ENCODE measurements at regions not wholly inside any gene's neighbourhood (a gene's known extent, or its start where the extent isn't known, plus 50 kb on each side); places are given as distances from the start of the nearest gene placed in this dataset.

DNA sequence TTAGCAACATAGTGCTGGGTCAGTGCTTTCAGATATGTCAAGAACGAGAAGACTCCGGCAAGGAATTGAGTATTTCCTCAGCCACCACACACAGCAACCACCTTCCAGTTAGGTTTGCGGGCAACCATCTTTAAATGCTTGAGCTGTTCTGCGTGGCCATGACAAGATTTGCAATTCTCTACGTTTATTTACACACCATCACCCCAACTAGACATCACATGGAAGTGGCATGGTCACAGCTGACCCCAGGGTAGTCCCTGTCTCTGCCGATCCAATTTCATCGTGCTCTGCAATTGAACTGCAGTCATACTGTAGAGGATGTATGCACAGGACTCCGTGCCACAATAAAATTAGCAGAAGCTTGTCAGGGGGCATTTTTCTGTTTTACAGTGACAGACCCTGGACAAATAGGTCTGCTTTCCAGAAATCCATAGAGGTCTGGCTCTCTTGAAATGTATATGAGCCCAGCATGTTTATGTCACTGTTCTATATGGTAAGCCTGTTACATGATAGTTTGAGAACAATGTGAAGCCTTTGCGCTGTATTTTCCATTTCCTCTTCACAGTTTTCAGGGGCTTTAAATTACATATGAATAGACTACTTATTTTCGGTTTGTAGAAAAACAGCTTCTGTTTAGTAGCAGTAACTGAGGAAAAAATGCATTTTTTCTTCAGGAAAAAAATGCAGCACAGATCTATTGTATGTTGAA is 605.2 kb downstream of the NR4A2 start:
- no peaks in the 10 kb centered on the region for H3F3A ChIP-seq (ENCODE audit: control insufficient read depth, insufficient read depth)
- H3K79me2 ChIP-seq (ENCODE audit: control insufficient read depth, low read length): no peaks in the 10 kb centered on the region
- H4K20me1 ChIP-seq (ENCODE audit: control insufficient read depth, insufficient read depth, low read depth, low read length): no peaks in the 10 kb centered on the region
- H3K9me2 ChIP-seq (replicated peaks; ENCODE audit: control insufficient read depth, low read length): no peaks in the 10 kb centered on the region
- no peaks in the 10 kb centered on the region for H3K36me3 ChIP-seq (ENCODE audit: control insufficient read depth, low read length)
- no peak overlapping the region for H3K27ac ChIP-seq (ENCODE audit: low read depth, low read length)
- no peaks in the 10 kb centered on the region for H3K9me3 ChIP-seq (ENCODE audit: control insufficient read depth, insufficient read depth, low read length)
- no peak overlapping the region for H3K4me3 ChIP-seq (ENCODE audit: low read length)
- no peak overlapping the region for H3K4me2 ChIP-seq (ENCODE audit: low read length)
- no peaks in the 10 kb centered on the region for H3K4me1 ChIP-seq (ENCODE audit: control insufficient read depth, low read length)
- TF ChIP-seq EZH2phosphoT487 (IDR thresholded peaks at IDR 0.05; ENCODE audit: borderline replicate concordance, low read length): no peak
- TF ChIP-seq, protein P1, sequence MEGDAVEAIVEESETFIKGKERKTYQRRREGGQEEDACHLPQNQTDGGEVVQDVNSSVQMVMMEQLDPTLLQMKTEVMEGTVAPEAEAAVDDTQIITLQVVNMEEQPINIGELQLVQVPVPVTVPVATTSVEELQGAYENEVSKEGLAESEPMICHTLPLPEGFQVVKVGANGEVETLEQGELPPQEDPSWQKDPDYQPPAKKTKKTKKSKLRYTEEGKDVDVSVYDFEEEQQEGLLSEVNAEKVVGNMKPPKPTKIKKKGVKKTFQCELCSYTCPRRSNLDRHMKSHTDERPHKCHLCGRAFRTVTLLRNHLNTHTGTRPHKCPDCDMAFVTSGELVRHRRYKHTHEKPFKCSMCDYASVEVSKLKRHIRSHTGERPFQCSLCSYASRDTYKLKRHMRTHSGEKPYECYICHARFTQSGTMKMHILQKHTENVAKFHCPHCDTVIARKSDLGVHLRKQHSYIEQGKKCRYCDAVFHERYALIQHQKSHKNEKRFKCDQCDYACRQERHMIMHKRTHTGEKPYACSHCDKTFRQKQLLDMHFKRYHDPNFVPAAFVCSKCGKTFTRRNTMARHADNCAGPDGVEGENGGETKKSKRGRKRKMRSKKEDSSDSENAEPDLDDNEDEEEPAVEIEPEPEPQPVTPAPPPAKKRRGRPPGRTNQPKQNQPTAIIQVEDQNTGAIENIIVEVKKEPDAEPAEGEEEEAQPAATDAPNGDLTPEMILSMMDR (IDR thresholded peaks at IDR 0.05; ENCODE audit: low read depth, low read length, poor library complexity, severe bottlenecking): no peak
- H3K27me3 ChIP-seq (ENCODE audit: control insufficient read depth, low read length): no peaks in the 10 kb centered on the region

DNA sequence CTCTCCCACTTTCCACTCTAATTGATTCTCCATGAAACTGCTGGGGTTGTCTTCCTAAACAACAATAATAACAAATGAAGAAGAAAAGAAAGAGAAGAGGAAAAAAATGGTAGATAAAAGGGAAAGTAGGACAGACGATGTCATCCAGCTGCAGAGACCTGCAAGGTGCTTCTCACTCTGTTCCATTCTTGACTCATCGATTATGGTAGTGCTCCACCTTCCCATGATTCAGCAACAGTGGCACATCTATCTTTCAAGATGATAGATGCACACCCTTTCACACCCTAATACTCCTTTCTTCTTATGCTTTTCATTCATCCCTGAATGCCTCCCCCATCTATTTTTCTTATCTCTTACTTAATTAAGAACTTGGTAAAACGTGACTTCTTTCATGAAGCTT is 610.2 kb downstream of the NR4A2 start:
- H3K4me1 ChIP-seq (ENCODE audit: control insufficient read depth, low read length): no peaks in the 10 kb centered on the region
- no peaks in the 10 kb centered on the region for H3K36me3 ChIP-seq (ENCODE audit: control insufficient read depth, low read length)
- TF ChIP-seq, protein P1 (IDR thresholded peaks at IDR 0.05; ENCODE audit: low read depth, low read length, poor library complexity, severe bottlenecking): no peak
- TF ChIP-seq EZH2phosphoT487 (IDR thresholded peaks at IDR 0.05; ENCODE audit: borderline replicate concordance, low read length): no peak
- no peaks in the 10 kb centered on the region for H3F3A ChIP-seq (ENCODE audit: control insufficient read depth, insufficient read depth)
- no peaks in the 10 kb centered on the region for H3K9me2 ChIP-seq (replicated peaks; ENCODE audit: control insufficient read depth, low read length)
- H3K9me3 ChIP-seq (ENCODE audit: control insufficient read depth, insufficient read depth, low read length): no peaks in the 10 kb centered on the region
- H3K27ac ChIP-seq (ENCODE audit: low read depth, low read length): no peak overlapping the region
- H3K27me3 ChIP-seq (ENCODE audit: control insufficient read depth, low read length): no peaks in the 10 kb centered on the region
- no peaks in the 10 kb centered on the region for H4K20me1 ChIP-seq (ENCODE audit: control insufficient read depth, insufficient read depth, low read depth, low read length)
- H3K4me3 ChIP-seq (ENCODE audit: low read length): no peak overlapping the region
- H3K79me2 ChIP-seq (ENCODE audit: control insufficient read depth, low read length): no peaks in the 10 kb centered on the region
- H3K4me2 ChIP-seq (ENCODE audit: low read length): no peak overlapping the region

DNA sequence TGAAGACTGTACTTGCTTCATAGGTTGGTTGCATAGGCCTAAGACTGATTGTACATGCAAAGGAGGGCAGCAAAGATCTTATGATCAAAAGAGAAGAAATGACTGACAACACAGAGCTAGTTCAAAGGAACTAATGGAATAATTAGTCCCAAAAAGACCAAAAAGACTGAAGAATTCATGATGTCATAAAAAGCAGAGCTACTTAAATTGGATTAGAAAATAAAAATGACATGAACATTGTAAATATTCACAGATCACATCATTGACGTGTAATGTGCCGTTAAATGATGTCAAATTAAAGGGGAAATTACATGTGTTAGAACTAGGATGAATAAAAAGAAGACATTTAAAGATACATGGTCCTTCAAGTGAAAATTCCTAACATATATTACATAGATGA is 616.8 kb downstream of the NR4A2 start:
- TF ChIP-seq, protein P1 (IDR thresholded peaks at IDR 0.05; ENCODE audit: low read depth, low read length, poor library complexity, severe bottlenecking): no peak
- TF ChIP-seq EZH2phosphoT487 (IDR thresholded peaks at IDR 0.05; ENCODE audit: borderline replicate concordance, low read length): no peak
- no peaks in the 10 kb centered on the region for H4K20me1 ChIP-seq (ENCODE audit: control insufficient read depth, insufficient read depth, low read depth, low read length)
- no peak overlapping the region for H3K4me2 ChIP-seq (ENCODE audit: low read length)
- H3K9me3 ChIP-seq (ENCODE audit: control insufficient read depth, insufficient read depth, low read length): no peaks in the 10 kb centered on the region
- H3K27me3 ChIP-seq (ENCODE audit: control insufficient read depth, low read length): no peaks in the 10 kb centered on the region
- no peaks in the 10 kb centered on the region for H3K36me3 ChIP-seq (ENCODE audit: control insufficient read depth, low read length)
- no peak overlapping the region for H3K27ac ChIP-seq (ENCODE audit: low read depth, low read length)
- no peaks in the 10 kb centered on the region for H3K9me2 ChIP-seq (replicated peaks; ENCODE audit: control insufficient read depth, low read length)
- no peak overlapping the region for H3K4me3 ChIP-seq (ENCODE audit: low read length)
- H3K79me2 ChIP-seq (ENCODE audit: control insufficient read depth, low read length): no peaks in the 10 kb centered on the region
- no peaks in the 10 kb centered on the region for H3K4me1 ChIP-seq (ENCODE audit: control insufficient read depth, low read length)
- H3F3A ChIP-seq (ENCODE audit: control insufficient read depth, insufficient read depth): no peaks in the 10 kb centered on the region

All from DOHH2 (cell line).